ENCODE measurements at regions not wholly inside any gene's neighbourhood (a gene's known extent, or its start where the extent isn't known, plus 50 kb on each side); places are given as distances from the start of the nearest gene placed in this dataset.

- DNase-seq (ENCODE audit: low spot score), result no peak
These were observed 264.7 kb upstream of the KCNH8 start for GRCh38 chr3:18883571-18883970.

GRCh38 chr3:18880691-18881090 is 267.6 kb upstream of the KCNH8 start:
- no peak for DNase-seq (ENCODE audit: low spot score)

DNA sequence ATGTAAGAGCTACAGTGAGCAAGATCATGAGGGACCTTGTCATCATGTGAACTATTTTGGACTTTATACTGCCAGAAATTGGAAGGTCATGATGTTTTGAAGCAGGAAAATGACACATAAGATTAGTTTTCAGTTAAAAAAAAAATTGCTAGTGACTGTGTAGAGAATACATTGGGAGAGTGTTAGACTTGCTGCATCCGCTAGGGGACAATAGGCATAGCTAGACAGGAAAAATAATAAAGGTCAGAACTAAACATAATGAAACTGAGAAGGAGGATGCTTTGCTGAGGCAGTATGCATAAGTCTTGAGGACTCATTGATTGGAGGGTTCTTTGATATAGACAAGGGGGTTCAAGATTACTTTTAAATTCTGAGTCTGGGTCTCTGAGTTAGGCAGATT is 275.8 kb upstream of the KCNH8 start:
- no peak for DNase-seq (ENCODE audit: low spot score)

DNA sequence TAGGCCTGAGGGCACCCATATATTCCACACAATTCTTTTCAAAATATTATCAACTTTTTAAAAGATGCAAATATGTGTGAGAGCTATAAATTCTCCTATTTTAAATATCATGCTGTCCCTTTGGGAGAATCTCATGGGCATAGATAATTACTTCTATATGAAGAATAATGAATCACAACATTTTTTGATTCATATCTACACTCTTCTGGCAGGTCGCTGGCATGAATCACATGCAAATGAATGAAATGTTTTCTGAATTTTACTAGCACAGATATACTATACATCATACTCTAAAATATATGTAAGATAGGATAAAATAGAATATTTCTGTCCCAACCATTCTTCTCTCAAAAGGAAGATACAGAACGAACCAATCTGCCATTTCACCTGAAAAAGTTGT is 277.7 kb upstream of the KCNH8 start:
- no peak for DNase-seq (ENCODE audit: low spot score)

GRCh38 chr3:18870074-18870640 is 278.2 kb upstream of the KCNH8 start:
- no peak for DNase-seq (ENCODE audit: low spot score)

DNA sequence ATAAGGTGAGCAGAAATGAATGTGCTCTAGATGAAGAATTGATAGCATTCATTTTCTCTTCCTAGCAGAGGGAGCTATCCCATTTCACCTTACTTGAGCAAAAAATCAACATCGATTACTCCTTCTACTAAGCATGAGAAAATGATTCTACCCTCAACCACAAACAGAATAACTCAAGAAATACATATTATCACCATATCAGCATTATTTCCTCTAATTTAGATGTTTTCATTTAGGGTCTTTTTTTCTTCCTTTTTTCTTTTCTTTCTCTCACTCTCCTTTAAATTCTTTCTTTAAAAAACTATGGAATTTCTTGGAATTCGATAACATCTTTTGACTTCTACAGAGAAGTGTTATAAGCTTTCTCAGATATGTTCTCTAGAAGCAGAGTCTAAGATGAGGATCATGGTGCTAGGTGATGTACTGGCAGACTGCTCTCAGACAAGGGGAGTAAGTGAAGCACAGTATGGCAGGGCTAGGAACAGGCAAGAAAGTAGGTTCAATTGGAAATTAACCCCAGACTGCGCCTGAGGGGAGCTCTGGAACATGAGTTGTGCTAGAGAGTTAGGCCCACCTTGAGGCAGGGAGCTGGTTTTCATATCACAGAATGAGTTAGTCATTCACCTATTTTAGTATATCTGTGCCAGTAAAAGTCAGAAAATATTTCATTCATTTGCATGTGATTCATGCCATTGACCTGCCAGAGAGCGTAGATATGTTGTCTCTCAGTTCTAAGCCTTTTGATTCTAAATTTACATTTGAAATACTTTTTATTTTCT is 279.2 kb upstream of the KCNH8 start:
- DNase-seq (ENCODE audit: low spot score), result no peak

- DNase-seq (ENCODE audit: low spot score), result no peak
These were observed 281.4 kb upstream of the KCNH8 start for GRCh38 chr3:18866899-18867298.

DNA sequence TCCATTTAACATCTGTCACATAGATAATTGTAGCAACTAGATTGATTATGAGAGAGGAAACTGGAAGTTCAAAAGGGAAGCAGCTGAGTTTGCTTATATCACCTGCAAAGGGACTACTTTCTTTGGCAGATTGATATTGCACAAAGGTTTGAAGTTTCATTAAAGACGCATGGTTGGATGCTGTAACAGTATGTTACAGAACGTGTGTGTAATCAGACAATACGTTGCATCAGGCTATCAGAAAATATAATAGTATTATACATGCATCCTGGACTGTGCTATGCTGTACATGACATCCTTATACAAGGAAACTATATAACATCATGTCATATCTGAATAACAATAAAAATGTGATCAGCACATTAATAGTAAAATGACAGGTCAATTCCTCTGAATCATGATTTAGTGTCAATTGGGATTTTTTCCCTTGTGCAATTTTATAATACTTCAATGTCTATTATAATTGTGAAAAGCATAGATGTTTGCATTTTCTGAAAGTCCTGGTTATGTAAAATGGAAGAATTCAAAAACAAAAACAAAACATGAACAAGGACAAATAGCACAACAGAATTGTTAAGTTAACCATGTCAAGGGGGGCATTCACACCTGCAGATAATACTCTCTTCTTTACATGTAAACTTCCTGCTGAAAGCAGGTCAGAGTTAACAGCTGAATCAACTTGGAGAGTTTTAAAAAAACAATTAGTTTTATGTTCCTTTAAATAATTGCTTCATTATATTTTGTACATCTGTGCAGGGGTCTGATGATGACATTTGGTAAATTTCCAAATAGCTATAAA is 283.2 kb upstream of the KCNH8 start:
- no peak for DNase-seq (ENCODE audit: low spot score)

DNA sequence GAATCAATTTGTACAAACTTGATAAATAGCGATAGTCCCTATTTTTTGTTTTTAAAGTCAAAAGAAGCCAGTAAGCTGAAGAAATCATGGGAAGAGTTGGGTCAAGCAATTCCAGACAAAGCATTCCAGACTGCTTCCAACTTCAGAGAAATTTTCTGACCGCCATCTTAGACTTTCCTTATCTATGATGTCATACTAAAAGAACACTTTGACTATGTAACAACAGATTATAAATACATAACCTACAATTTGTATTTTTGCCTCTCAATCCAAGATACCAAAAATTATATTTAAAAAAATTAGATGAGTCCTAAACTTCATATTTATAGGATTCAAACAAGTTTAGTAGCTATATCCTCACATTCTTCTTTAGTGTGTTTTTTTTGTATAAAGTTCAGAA is 286.2 kb upstream of the KCNH8 start:
- no peak for DNase-seq (ENCODE audit: low spot score)

DNA sequence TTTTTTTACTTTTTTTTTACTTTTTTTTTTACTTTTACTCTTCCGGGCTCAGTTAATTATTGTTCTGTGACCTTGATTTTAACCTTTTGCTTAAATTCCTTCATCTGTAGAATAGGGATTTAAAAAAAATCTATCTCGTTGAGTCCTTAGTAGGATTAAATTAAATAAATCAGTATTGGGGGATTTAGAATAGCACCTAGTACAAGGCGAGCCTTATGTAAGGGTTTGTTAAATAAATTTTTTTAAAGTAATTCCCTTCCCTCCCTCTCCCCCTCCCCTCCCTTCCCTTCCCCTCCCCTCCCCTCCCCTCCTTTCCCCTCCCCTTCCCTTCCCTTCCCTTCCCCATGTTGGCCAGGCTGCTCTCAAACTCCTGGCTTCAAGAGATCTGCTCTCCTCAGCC is 287.2 kb upstream of the KCNH8 start:
- DNase-seq (ENCODE audit: low spot score), result no peak

DNA sequence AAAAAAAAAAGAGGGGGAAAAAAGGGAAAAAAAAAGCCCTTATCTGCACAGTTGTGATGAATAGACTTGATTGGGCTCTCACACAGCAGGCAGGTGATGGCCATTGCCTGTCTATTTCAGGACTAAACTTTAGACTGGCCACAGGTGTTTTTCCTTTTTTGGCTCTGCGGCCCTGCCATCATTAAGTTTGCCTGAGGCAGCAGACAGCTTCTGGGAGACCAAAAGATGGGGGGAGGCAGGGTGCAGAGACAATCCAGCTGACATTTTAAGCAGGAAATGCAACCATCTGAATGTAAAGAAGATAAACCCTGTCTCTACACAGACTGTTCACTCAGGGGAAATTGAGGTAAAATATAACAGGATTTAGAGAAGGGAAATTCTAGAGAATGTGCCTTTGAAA is 295.0 kb upstream of the KCNH8 start:
- no peak for DNase-seq (ENCODE audit: low spot score)

- no peak for DNase-seq (ENCODE audit: low spot score)
These were observed 300.6 kb upstream of the KCNH8 start for GRCh38 chr3:18847583-18848197.

DNA sequence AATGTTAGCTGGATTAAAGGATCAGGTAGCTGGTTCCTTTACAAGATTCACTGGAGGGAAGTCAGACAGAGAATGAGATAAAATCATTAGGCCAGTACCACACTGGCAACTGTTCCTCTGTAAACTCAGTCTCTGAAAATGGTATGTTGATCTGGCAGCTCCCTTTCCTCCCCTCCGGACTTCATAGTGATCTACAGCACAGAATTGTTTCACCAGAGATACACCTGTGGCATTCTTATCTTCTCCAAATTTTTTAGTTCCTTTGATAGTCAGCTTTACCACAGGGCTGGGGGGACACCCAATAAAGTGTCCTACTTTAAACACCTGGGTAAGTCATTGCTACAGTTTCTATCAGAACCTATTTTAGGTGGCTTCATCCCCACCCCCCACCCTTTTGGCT is 304.3 kb upstream of the KCNH8 start:
- no peak for DNase-seq (ENCODE audit: low spot score)

- DNase-seq (ENCODE audit: low spot score), result no peak
These were observed 305.1 kb upstream of the KCNH8 start for GRCh38 chr3:18843188-18843587.

- DNase-seq (ENCODE audit: low spot score), result no peak
These were observed 306.6 kb upstream of the KCNH8 start for GRCh38 chr3:18841422-18842343.

DNA sequence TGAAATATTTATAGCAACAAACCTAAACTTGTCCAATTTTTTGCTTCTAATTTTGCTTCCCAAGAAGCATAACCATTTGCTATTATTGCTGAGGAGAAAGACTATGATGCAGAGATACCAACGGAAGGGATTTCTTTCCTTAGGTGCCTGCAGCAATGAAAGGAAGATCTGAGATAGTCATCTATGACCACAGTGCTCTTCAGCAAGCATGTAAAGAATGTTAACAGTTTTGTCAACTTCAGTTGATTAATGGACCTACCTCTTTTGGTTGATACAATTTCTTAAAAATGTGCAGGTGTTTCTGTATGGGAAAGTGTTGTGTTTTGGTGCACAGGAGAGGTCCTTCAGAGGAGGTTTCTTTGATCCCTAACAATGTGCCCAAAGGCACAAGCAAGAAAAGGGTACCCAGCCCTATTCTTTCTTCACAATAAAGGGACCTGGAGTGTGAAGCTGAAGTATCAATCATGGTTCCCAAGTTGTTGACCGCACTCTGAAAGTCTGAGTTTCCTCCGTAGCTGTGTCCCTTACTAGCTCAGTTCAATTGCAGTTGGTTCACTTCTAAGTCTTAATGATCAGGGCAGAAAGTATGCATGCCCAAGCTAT is 307.7 kb upstream of the KCNH8 start:
- DNase-seq (ENCODE audit: low spot score), result no peak

DNA sequence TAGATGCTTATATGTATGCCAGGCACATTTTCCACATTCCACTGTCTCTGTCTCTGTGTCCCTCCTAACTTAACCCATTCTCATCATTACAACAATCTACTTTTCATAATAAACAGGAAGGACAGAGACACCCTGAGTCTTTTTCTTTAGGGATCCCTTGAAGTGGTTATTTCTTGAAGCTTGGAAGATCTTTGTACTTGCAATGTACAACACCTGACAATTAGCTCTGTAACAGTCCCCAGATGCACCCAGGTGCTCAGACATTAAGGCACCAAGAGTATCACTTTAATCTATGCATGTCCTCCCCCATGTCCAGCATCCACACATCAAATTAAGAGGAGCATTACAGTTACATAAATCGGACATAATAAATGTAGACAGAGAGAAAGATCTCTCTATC is 309.6 kb upstream of the KCNH8 start:
- DNase-seq (ENCODE audit: low spot score), result no peak

DNA sequence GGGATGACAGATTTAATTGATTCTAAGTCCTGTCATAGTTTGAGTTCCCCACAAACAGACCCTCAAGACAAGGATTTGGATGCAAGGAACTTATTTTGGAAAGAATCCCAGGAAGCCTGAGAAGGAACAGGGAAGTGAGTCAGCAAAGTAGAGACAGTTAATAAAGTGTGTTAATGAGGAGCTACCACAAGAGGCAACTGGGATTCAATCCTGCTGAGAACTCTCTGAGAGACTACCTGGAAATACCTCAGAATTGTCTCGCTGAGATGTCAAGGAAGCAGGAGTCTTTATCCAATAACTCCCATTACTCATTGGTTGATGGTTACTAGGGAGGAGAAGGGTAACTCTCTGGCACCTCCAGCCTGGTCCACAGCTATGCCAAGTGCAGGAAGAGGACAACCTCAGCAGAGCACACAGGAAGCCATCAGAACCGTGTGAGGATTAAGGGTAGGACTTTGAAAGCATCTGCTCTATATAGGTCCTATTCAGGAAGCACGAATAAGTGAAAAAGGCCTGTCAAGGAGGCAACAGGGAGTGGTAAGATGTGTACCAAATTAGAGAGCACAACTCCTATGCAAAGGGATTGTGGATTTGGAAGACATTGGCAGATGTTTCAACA is 311.1 kb upstream of the KCNH8 start:
- no peak for DNase-seq (ENCODE audit: low spot score)

- no peak for DNase-seq (ENCODE audit: low spot score)
These were observed 313.3 kb upstream of the KCNH8 start for GRCh38 chr3:18835021-18835420.

- no peak for DNase-seq (ENCODE audit: low spot score)
These were observed 318.2 kb upstream of the KCNH8 start for GRCh38 chr3:18830087-18830486.

GRCh38 chr3:18828637-18829036 is 319.7 kb upstream of the KCNH8 start:
- DNase-seq (ENCODE audit: low spot score), result no peak
